ENCODE measurements at regions not wholly inside any gene's neighbourhood (a gene's known extent, or its start where the extent isn't known, plus 50 kb on each side); places are given as distances from the start of the nearest gene placed in this dataset.

GRCh38 chr10:113495553-113495952 lies 57.3 kb upstream of the HABP2 start:
- no peak for TF ChIP-seq ZNF354C (tag by site-specific recombination; IDR thresholded peaks at IDR 0.05; ENCODE audit: borderline replicate concordance, low read depth)
- ChIA-PET CTCF (interaction anchor here (0.9 kb wide), 1 partner anchor 25 kb away, joined by 3 read pairs; no protein-coding TSS in a partner anchor), POLR2A (no interaction called here)
- no peak overlapping the region for H3K27ac ChIP-seq (ENCODE audit: extremely low read depth, low read depth, low read length)
- H3K9me3 ChIP-seq (ENCODE audit: control insufficient read depth, insufficient read depth, low read depth, low read length): no peaks in the 10 kb centered on the region
- H3K4me1 ChIP-seq (ENCODE audit: control insufficient read depth, insufficient read depth, low read length): peaks cover 2% of the 10 kb centered on the region; the same call in 1 of the 2 replicates
- no peaks in the 10 kb centered on the region for H3K36me3 ChIP-seq (ENCODE audit: control insufficient read depth in 2 of 2, insufficient read depth in 1 of 2, low read length in 2 of 2)
- no peak overlapping the region for H3K4me3 ChIP-seq (ENCODE audit: low read depth, low read length)

GRCh38 chr10:113496111-113497109 lies 56.4 kb upstream of the HABP2 start:
- ChIA-PET CTCF (no interaction called here), POLR2A (no interaction called here)
- H3K36me3 ChIP-seq (ENCODE audit: control insufficient read depth in 2 of 2, insufficient read depth in 1 of 2, low read length in 2 of 2): no peaks in the 10 kb centered on the region
- no peak overlapping the region for H3K4me3 ChIP-seq (ENCODE audit: low read depth, low read length)
- no peaks in the 10 kb centered on the region for H3K9me3 ChIP-seq (ENCODE audit: control insufficient read depth, insufficient read depth, low read depth, low read length)
- no peak overlapping the region for H3K27ac ChIP-seq (ENCODE audit: extremely low read depth, low read depth, low read length)
- peaks cover 2% of the 10 kb centered on the region; the same call in 1 of the 2 replicates for H3K4me1 ChIP-seq (ENCODE audit: control insufficient read depth, insufficient read depth, low read length)
- TF ChIP-seq AEBP2 (tag by site-specific recombination; IDR thresholded peaks at IDR 0.05; ENCODE audit: borderline replicate concordance) (no peak), ZNF624 (tag by site-specific recombination; IDR thresholded peaks at IDR 0.05) (no peak), KLF17 (tag by site-specific recombination; IDR thresholded peaks at IDR 0.05) (no peak), PRDM1 (tag by site-specific recombination; IDR thresholded peaks at IDR 0.05) (no peak), OSR2 (tag by site-specific recombination; IDR thresholded peaks at IDR 0.05) (no peak), PBX3 (CRISPR knock-in tag; IDR thresholded peaks at IDR 0.05) (no peak)

GRCh38 chr10:113497198-113497597 lies 55.7 kb upstream of the HABP2 start:
- H3K4me3 ChIP-seq (ENCODE audit: low read depth, low read length): no peak overlapping the region
- TF ChIP-seq GLIS2 (tag by site-specific recombination; IDR thresholded peaks at IDR 0.05) (no peak), ZNF324 (tag by site-specific recombination; IDR thresholded peaks at IDR 0.05) (no peak)
- ChIA-PET CTCF (interaction anchor here (0.9 kb wide), 1 partner anchor 12 kb away, joined by 4 read pairs; no protein-coding TSS in a partner anchor), POLR2A (no interaction called here)
- H3K4me1 ChIP-seq (ENCODE audit: control insufficient read depth, insufficient read depth, low read length): peaks cover 2% of the 10 kb centered on the region; the same call in 1 of the 2 replicates
- H3K9me3 ChIP-seq (ENCODE audit: control insufficient read depth, insufficient read depth, low read depth, low read length): no peaks in the 10 kb centered on the region
- H3K36me3 ChIP-seq (ENCODE audit: control insufficient read depth in 2 of 2, insufficient read depth in 1 of 2, low read length in 2 of 2): no peaks in the 10 kb centered on the region
- no peak overlapping the region for H3K27ac ChIP-seq (ENCODE audit: extremely low read depth, low read depth, low read length)

GRCh38 chr10:113498997-113499396 lies 53.9 kb upstream of the HABP2 start:
- Histone ChIP-seq H3K4me1 (ENCODE audit: control insufficient read depth, insufficient read depth, low read length) (peaks cover 2% of the 10 kb centered on the region; the same call in 1 of the 2 replicates), H3K27ac (ENCODE audit: extremely low read depth, low read depth, low read length) (no peak overlapping the region), H3K36me3 (ENCODE audit: control insufficient read depth in 2 of 2, insufficient read depth in 1 of 2, low read length in 2 of 2) (no peaks in the 10 kb centered on the region), H3K4me3 (ENCODE audit: low read depth, low read length) (no peak overlapping the region), H3K9me3 (ENCODE audit: control insufficient read depth, insufficient read depth, low read depth, low read length) (no peaks in the 10 kb centered on the region)
- CTCF ChIA-PET: interaction anchor here (0.6 kb wide), 1 partner anchor 115 kb away, joined by 3 read pairs; no protein-coding TSS in a partner anchor
- TF ChIP-seq ZNF214 (tag by site-specific recombination; IDR thresholded peaks at IDR 0.05; ENCODE audit: borderline replicate concordance): no peak
- no peak for TF ChIP-seq KLF17 (tag by site-specific recombination; IDR thresholded peaks at IDR 0.05)
- no peak for TF ChIP-seq INSM2 (tag by site-specific recombination; IDR thresholded peaks at IDR 0.05)
- TF ChIP-seq ZNF324 (tag by site-specific recombination; IDR thresholded peaks at IDR 0.05): no peak
- no peak for TF ChIP-seq ZNF366 (tag by site-specific recombination; conservative IDR thresholded peaks at IDR 0.05)
- TF ChIP-seq IKZF3 (tag by site-specific recombination; IDR thresholded peaks at IDR 0.05): no peak
- POLR2A ChIA-PET: no interaction called here

All from HEK293 (cell line).